Panc1 (cell line): ENCODE measurements at regions not wholly inside any gene's neighbourhood (a gene's known extent, or its start where the extent isn't known, plus 50 kb on each side); places are given as distances from the start of the nearest gene placed in this dataset.

Experiments
- ATAC-seq: fragments of 200-7000 bp; cut with Tn5 transposase; 2 replicates; pipeline ENCODE4 v1.9.1; 2020; ENCODE audit warnings: mild to moderate bottlenecking, moderate library complexity
- BruUV-seq: library from RNA; stranded (reverse); fragments of 400-500 nt; replicated peaks from 2 replicates; lab custom pipeline; 2021; lab: Mats Ljungman, UMichigan
- CTCF ChIA-PET: fragments of 300-600 bp; sonication (Branson Sonifier 250); formaldehyde crosslinking; loops from one replicate; lab custom pipeline; 2022; ENCODE audit warnings: antibody characterized with exemption; lab: Charles Lee
- POLR2A ChIA-PET: fragments of 300-600 bp; sonication (Branson Sonifier 250); formaldehyde crosslinking; loops from one replicate; lab custom pipeline; 2022; ENCODE audit warnings: antibody characterized with exemption; lab: Charles Lee
- DNase-seq: peaks from one replicate; pipeline ENCODE4 v3.0.0-alpha.2; 2010; ENCODE audit warnings: low read depth, low spot score
- H3K27ac ChIP-seq: 2 replicates; pipeline ENCODE4 v1.5.1; 2011; ENCODE audit warnings: mild to moderate bottlenecking, low read length, inconsistent platforms
- H3K27me3 ChIP-seq: fragments of 200-500 bp; sonication (Bioruptor generic); 2 replicates; pipeline ENCODE4 v1.6.0; 2014; ENCODE audit warnings: low read length, inconsistent platforms; ENCODE audit not compliant: control insufficient read depth, insufficient read depth
- H3K36me3 ChIP-seq: fragments of 200-500 bp; sonication (Bioruptor generic); 2 replicates; pipeline ENCODE4 v1.5.1; 2014; ENCODE audit warnings: inconsistent platforms, mild to moderate bottlenecking, low read length, moderate library complexity; ENCODE audit not compliant: control insufficient read depth, insufficient read depth
- H3K4me1 ChIP-seq: 2 replicates; pipeline ENCODE4 v1.5.1; 2011; ENCODE audit warnings: inconsistent platforms, mild to moderate bottlenecking, low read length, moderate library complexity; ENCODE audit not compliant: control insufficient read depth, insufficient read depth
- H3K4me3 ChIP-seq, 2 experiments: 2 replicates each; pipeline ENCODE4 v1.5.1; 2011 to 2012; ENCODE audit warnings: low read depth in 2 of 2, low read length in 2 of 2, mild to moderate bottlenecking in 2 of 2, inconsistent platforms in 1 of 2, moderate library complexity in 1 of 2
- H3K9me3 ChIP-seq: fragments of 200-500 bp; sonication (Bioruptor generic); 2 replicates; pipeline ENCODE4 v1.5.1; 2014; ENCODE audit warnings: low read depth, mild to moderate bottlenecking, inconsistent platforms, low read length, moderate library complexity; ENCODE audit not compliant: control insufficient read depth, insufficient read depth
- POLR2AphosphoS5 ChIP-seq: IDR thresholded peaks from 2 replicates; pipeline ENCODE4 v1.6.1; 2012; ENCODE audit warnings: mild to moderate bottlenecking, low read depth, low read length, moderate library complexity
- SIN3A ChIP-seq: IDR thresholded peaks from 2 replicates; pipeline ENCODE4 v1.6.1; 2012; ENCODE audit warnings: low read depth, mild to moderate bottlenecking, low read length, moderate library complexity, borderline replicate concordance; ENCODE audit not compliant: insufficient read depth
- TCF7L2 ChIP-seq: IDR thresholded peaks from 2 replicates; pipeline ENCODE4 v1.6.1; 2011; ENCODE audit warnings: mild to moderate bottlenecking, low read depth, low read length, inconsistent platforms
- in situ Hi-C: cut with HindIII; loops from 2 replicates; pipeline ENCODE4 v1.10.0; 2016; ENCODE audit warnings: low sequenced_read_pairs, low pct_unique_long_range_greater_than_20kb
- intact Hi-C: fragments of 100-400 bp; cut with micrococcal nuclease; formaldehyde crosslinking; loops from one replicate; pipeline ENCODE4 v1.10.0; 2022; ENCODE audit not compliant: unreplicated experiment
- TF ChIP-seq, protein P1 (sequence below): fragments of 450-650 bp; IDR thresholded peaks from 2 replicates; pipeline ENCODE4 v1.5.1; 2017; ENCODE audit warnings: mild to moderate bottlenecking
- TF ChIP-seq, protein P2 (sequence below), 2 experiments: IDR thresholded peaks; 2 replicates each; pipeline ENCODE4 v1.6.1; 2011 to 2012; ENCODE audit warnings: low read depth in 2 of 2, control low read depth in 1 of 2, low read length in 1 of 2, mild to moderate bottlenecking in 1 of 2, moderate library complexity in 1 of 2; ENCODE audit not compliant: insufficient read depth in 1 of 2

DNA sequence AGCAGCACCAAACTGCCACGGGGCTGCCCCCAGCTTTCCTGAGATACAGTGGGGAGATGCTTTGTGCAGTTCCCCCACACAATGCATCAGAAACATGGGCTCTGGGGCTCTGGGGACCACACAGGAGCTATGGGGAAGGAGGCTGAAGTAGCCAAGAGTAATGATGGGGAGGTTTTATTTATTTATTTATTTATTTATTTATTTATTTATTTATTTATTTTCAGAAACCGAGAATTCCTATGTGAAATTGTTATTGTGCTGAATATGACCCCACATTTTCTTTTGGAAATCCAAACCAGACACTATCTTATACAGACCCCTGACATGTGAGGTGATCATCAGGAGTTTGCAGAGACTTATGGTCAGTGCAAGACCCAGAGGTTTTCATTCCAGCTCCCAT, 84.4 kb downstream of the MTNR1B start:
- TF ChIP-seq, protein P1, sequence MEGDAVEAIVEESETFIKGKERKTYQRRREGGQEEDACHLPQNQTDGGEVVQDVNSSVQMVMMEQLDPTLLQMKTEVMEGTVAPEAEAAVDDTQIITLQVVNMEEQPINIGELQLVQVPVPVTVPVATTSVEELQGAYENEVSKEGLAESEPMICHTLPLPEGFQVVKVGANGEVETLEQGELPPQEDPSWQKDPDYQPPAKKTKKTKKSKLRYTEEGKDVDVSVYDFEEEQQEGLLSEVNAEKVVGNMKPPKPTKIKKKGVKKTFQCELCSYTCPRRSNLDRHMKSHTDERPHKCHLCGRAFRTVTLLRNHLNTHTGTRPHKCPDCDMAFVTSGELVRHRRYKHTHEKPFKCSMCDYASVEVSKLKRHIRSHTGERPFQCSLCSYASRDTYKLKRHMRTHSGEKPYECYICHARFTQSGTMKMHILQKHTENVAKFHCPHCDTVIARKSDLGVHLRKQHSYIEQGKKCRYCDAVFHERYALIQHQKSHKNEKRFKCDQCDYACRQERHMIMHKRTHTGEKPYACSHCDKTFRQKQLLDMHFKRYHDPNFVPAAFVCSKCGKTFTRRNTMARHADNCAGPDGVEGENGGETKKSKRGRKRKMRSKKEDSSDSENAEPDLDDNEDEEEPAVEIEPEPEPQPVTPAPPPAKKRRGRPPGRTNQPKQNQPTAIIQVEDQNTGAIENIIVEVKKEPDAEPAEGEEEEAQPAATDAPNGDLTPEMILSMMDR = no peak
- no peak for TF ChIP-seq TCF7L2
- no peak for TF ChIP-seq POLR2AphosphoS5
- TF ChIP-seq, protein P2, sequence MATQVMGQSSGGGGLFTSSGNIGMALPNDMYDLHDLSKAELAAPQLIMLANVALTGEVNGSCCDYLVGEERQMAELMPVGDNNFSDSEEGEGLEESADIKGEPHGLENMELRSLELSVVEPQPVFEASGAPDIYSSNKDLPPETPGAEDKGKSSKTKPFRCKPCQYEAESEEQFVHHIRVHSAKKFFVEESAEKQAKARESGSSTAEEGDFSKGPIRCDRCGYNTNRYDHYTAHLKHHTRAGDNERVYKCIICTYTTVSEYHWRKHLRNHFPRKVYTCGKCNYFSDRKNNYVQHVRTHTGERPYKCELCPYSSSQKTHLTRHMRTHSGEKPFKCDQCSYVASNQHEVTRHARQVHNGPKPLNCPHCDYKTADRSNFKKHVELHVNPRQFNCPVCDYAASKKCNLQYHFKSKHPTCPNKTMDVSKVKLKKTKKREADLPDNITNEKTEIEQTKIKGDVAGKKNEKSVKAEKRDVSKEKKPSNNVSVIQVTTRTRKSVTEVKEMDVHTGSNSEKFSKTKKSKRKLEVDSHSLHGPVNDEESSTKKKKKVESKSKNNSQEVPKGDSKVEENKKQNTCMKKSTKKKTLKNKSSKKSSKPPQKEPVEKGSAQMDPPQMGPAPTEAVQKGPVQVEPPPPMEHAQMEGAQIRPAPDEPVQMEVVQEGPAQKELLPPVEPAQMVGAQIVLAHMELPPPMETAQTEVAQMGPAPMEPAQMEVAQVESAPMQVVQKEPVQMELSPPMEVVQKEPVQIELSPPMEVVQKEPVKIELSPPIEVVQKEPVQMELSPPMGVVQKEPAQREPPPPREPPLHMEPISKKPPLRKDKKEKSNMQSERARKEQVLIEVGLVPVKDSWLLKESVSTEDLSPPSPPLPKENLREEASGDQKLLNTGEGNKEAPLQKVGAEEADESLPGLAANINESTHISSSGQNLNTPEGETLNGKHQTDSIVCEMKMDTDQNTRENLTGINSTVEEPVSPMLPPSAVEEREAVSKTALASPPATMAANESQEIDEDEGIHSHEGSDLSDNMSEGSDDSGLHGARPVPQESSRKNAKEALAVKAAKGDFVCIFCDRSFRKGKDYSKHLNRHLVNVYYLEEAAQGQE (IDR thresholded peaks at IDR 0.05; ENCODE audit: insufficient read depth in 1 of 2, low read depth in 2 of 2, low read length in 1 of 2) = no peak
- no peak for TF ChIP-seq SIN3A
- H3K9me3 ChIP-seq = no peaks in the 10 kb centered on the region
- H3K27ac ChIP-seq = no peak overlapping the region
- ATAC-seq = no peak
- no TSS peak for BruUV-seq
- H3K27me3 ChIP-seq = no peaks in the 10 kb centered on the region
- ChIA-PET POLR2A (no interaction called here), CTCF (no interaction called here)
- no peaks in the 10 kb centered on the region for H3K36me3 ChIP-seq
- H3K4me3 ChIP-seq = no peak overlapping the region
- DNase-seq = no peak
- in situ Hi-C loops (no loop called here), intact Hi-C loops (no loop called here)
- H3K4me1 ChIP-seq = no peaks in the 10 kb centered on the region

DNA sequence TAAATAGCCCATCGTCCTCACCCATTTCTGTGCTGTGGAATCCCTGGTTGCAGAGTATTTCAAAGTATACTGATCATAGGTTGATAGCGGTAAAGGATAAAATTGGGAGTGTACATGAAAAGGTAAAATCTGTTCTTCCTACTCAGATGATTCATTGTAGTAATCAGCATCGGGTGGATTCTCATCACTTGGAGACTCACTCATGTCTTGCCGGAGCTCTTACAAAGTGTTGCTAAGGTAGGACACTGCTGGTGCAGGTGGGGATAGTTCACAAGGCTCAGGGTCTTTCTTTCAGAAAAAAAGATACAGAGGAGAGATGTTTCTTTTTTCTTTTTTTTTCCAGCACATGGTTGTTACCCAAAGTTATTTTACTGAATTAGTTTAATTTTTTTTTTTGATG, 84.8 kb downstream of the MTNR1B start:
- H3K27ac ChIP-seq = no peak overlapping the region
- no peak for DNase-seq
- H3K4me3 ChIP-seq = no peak overlapping the region
- no peaks in the 10 kb centered on the region for H3K27me3 ChIP-seq
- no peaks in the 10 kb centered on the region for H3K36me3 ChIP-seq
- no peak for ATAC-seq
- in situ Hi-C loops = no loop called here
- H3K4me1 ChIP-seq = no peaks in the 10 kb centered on the region
- no peak for TF ChIP-seq SIN3A
- no peak for TF ChIP-seq POLR2AphosphoS5
- no peak for TF ChIP-seq TCF7L2
- TF ChIP-seq, protein P1 = no peak
- TF ChIP-seq, protein P2 (IDR thresholded peaks at IDR 0.05; ENCODE audit: insufficient read depth in 1 of 2, low read depth in 2 of 2, low read length in 1 of 2) = no peak
- intact Hi-C loops = no loop called here
- no TSS peak for BruUV-seq
- POLR2A ChIA-PET = no interaction called here
- CTCF ChIA-PET = no interaction called here
- no peaks in the 10 kb centered on the region for H3K9me3 ChIP-seq
